ENCODE measurements at regions not wholly inside any gene's neighbourhood (a gene's known extent, or its start where the extent isn't known, plus 50 kb on each side); places are given as distances from the start of the nearest gene placed in this dataset.
"Not testable (repeated sequence)": the region's sequence is repeated elsewhere in the genome, so short reads cannot be mapped to it uniquely, and the experiment has no call there.

GRCh38 chr12:67760586-67761275 is 112.2 kb downstream of the DYRK2 start:
- no peak for DNase-seq

GRCh38 chr12:67761566-67761965 is 113.0 kb downstream of the DYRK2 start:
- DNase-seq: no peak

GRCh38 chr12:67764055-67764454 is 115.5 kb downstream of the DYRK2 start:
- DNase-seq: no peak

- peak in 1 of 2 experiments; percentile 37 for DNase-seq
These were observed 116.5 kb downstream of the DYRK2 start for GRCh38 chr12:67764946-67765619.

- DNase-seq: no peak
These were observed 117.5 kb downstream of the DYRK2 start for GRCh38 chr12:67765776-67766766.

GRCh38 chr12:67772267-67773169 is 124.0 kb downstream of the DYRK2 start:
- DNase-seq: peak; percentile 32 to 53

- DNase-seq: no peak
These were observed 125.4 kb downstream of the DYRK2 start for GRCh38 chr12:67773896-67774295.

- DNase-seq: no peak
These were observed 126.5 kb downstream of the DYRK2 start for GRCh38 chr12:67774983-67775587.

- no peak for DNase-seq
These were observed 132.1 kb downstream of the DYRK2 start for GRCh38 chr12:67780580-67781084.

- DNase-seq: no peak
These were observed 134.0 kb downstream of the DYRK2 start for GRCh38 chr12:67782573-67782972.

GRCh38 chr12:67783393-67783792 is 134.8 kb downstream of the DYRK2 start:
- DNase-seq: no peak

GRCh38 chr12:67784831-67785230 is 136.3 kb downstream of the DYRK2 start:
- DNase-seq: no peak

GRCh38 chr12:67786086-67786485 is 137.5 kb downstream of the DYRK2 start:
- no peak for DNase-seq

- no peak for DNase-seq
These were observed 139.6 kb downstream of the DYRK2 start for GRCh38 chr12:67788118-67788517.

GRCh38 chr12:67789266-67789665 is 140.7 kb downstream of the DYRK2 start:
- DNase-seq: no peak

- DNase-seq: no peak
These were observed 142.1 kb downstream of the DYRK2 start for GRCh38 chr12:67790660-67791059.

GRCh38 chr12:67791362-67791761 is 142.8 kb downstream of the DYRK2 start:
- DNase-seq: not testable (repeated sequence)

GRCh38 chr12:67792185-67792584 is 143.6 kb downstream of the DYRK2 start:
- DNase-seq: no peak

GRCh38 chr12:67794161-67794560 is 145.6 kb downstream of the DYRK2 start:
- no peak for DNase-seq

- no peak for DNase-seq
These were observed 146.7 kb downstream of the DYRK2 start for GRCh38 chr12:67795236-67795635.

- DNase-seq: no peak
These were observed 148.7 kb downstream of the DYRK2 start for GRCh38 chr12:67797185-67797741.

Measured in NCI-H187 (cell line).